Endothelial cell of umbilical vein (primary cell): ENCODE measurements at regions not wholly inside any gene's neighbourhood (a gene's known extent, or its start where the extent isn't known, plus 50 kb on each side); places are given as distances from the start of the nearest gene placed in this dataset.

Experiments
- BruUV-seq: library from RNA; stranded (reverse); fragments of 400-500 nt; replicated peaks from 2 replicates; lab custom pipeline; 2021; lab: Mats Ljungman, UMichigan
- CTCF ChIA-PET: fragments of 300-600, 350-600 bp; sonication (Branson Sonifier 250); formaldehyde crosslinking; loops from one replicate; lab custom pipeline; 2021; ENCODE audit warnings: antibody characterized with exemption, inconsistent platforms; lab: Charles Lee
- POLR2A ChIA-PET: fragments of 300-600, 350-600 bp; sonication (Branson Sonifier 250); formaldehyde crosslinking; loops from one replicate; lab custom pipeline; 2021; ENCODE audit warnings: antibody characterized with exemption, inconsistent platforms; lab: Charles Lee
- DNase-seq: peaks from one replicate; pipeline ENCODE4 v3.0.0-alpha.2; 2011; ENCODE audit warnings: low read depth, low spot score
- FAIRE-seq: peaks from 2 replicates; lab custom pipeline; 2011; peaks lifted over from hg19 to GRCh38; lab: Jason Lieb, UNC
- H2AFZ ChIP-seq: 2 replicates; pipeline ENCODE4 v1.6.0; 2012; ENCODE audit warnings: low read depth, low read length, control low read depth, inconsistent platforms
- H3K27ac ChIP-seq: 2 replicates; pipeline ENCODE4 v1.5.1; 2011; ENCODE audit warnings: low read depth, mild to moderate bottlenecking, control low read depth, low read length, moderate library complexity; ENCODE audit not compliant: insufficient read depth
- H3K27me3 ChIP-seq, 2 experiments: 2 replicates each; pipeline versions ENCODE4 v1.6.0 to v1.6.1; 2011; ENCODE audit warnings: low read length in 2 of 2, mixed read lengths in 1 of 2; ENCODE audit not compliant: control insufficient read depth in 2 of 2, insufficient read depth in 2 of 2
- H3K36me3 ChIP-seq, 2 experiments: 2 replicates in 1 of 2; 3 replicates in 1 of 2; pipeline ENCODE4 v1.5.1; 2011; ENCODE audit warnings: low read length in 2 of 2, mild to moderate bottlenecking in 1 of 2, moderate library complexity in 1 of 2; ENCODE audit not compliant: control insufficient read depth in 2 of 2, insufficient read depth in 2 of 2; ENCODE audit errors: extremely low read depth in 1 of 2
- H3K4me1 ChIP-seq: 3 replicates; pipeline ENCODE4 v1.5.1; 2011; ENCODE audit warnings: mild to moderate bottlenecking, low read length; ENCODE audit not compliant: control insufficient read depth, insufficient read depth; ENCODE audit errors: extremely low read depth
- H3K4me2 ChIP-seq: 2 replicates; pipeline ENCODE4 v1.6.1; 2011; ENCODE audit warnings: low read length, control low read depth, mixed read lengths; ENCODE audit not compliant: insufficient read depth
- H3K4me3 ChIP-seq, 3 experiments: fragments of 200-600 bp in 1 of 3; sonication (generic), shearing (Covaris generic) in 1 of 3; replicated peaks in 1 of 3; 2 replicates each; pipeline ENCODE4 v1.5.1; 2011 to 2016; ENCODE audit warnings: control low read depth in 3 of 3, low read length in 3 of 3, mild to moderate bottlenecking in 2 of 3, inconsistent platforms in 1 of 3, low read depth in 1 of 3, moderate library complexity in 1 of 3; ENCODE audit not compliant: insufficient read depth in 1 of 3
- H3K79me2 ChIP-seq: 2 replicates; pipeline ENCODE4 v1.6.0; 2012; ENCODE audit warnings: low read length, inconsistent platforms; ENCODE audit not compliant: control insufficient read depth, insufficient read depth
- H3K9ac ChIP-seq: replicated peaks from 2 replicates; pipeline ENCODE3; 2011; ENCODE audit warnings: low read length, control low read depth; ENCODE audit not compliant: insufficient read depth; ENCODE audit errors: extremely low read depth
- H3K9me1 ChIP-seq: replicated peaks from 3 replicates; pipeline ENCODE4 v1.6.0; 2011; ENCODE audit warnings: mild to moderate bottlenecking, low read length; ENCODE audit not compliant: control insufficient read depth, insufficient read depth; ENCODE audit errors: extremely low read depth
- H3K9me3 ChIP-seq: replicated peaks from 2 replicates; pipeline ENCODE4 v1.5.1; 2012; ENCODE audit warnings: low read length, inconsistent platforms; ENCODE audit not compliant: control insufficient read depth, insufficient read depth
- H4K20me1 ChIP-seq: replicated peaks from 2 replicates; pipeline ENCODE3; 2011; ENCODE audit warnings: mild to moderate bottlenecking, low read length; ENCODE audit not compliant: control insufficient read depth, insufficient read depth; ENCODE audit errors: extremely low read depth
- CTCF ChIP-seq, 2 donors: IDR thresholded peaks; 1 replicate in 1 of 2; 2 replicates in 1 of 2; pipeline ENCODE4 v1.5.1; 2011; ENCODE audit warnings: low read length in 2 of 2, mild to moderate bottlenecking in 2 of 2, moderate library complexity in 2 of 2, control low read depth in 1 of 2, inconsistent platforms in 1 of 2, low read depth in 1 of 2; ENCODE audit not compliant: insufficient read depth in 1 of 2; ENCODE audit errors: extremely low read depth in 1 of 2
- EZH2 ChIP-seq: IDR thresholded peaks from 2 replicates; pipeline ENCODE4 v1.6.1; 2012; ENCODE audit warnings: borderline replicate concordance, low read depth, mild to moderate bottlenecking, moderate library complexity, low read length, inconsistent platforms; ENCODE audit not compliant: severe bottlenecking
- FOS ChIP-seq: IDR thresholded peaks from 2 replicates; pipeline ENCODE4 v1.6.1; 2011; ENCODE audit warnings: mild to moderate bottlenecking, low read length, moderate library complexity, borderline replicate concordance; ENCODE audit not compliant: insufficient read depth
- GATA2 ChIP-seq: IDR thresholded peaks from 2 replicates; pipeline ENCODE4 v1.7.0; 2011; ENCODE audit warnings: low read depth, mild to moderate bottlenecking, moderate library complexity, mixed read lengths, low read length; ENCODE audit not compliant: insufficient read length, insufficient read depth
- MAX ChIP-seq: IDR thresholded peaks from 2 replicates; pipeline ENCODE4 v1.6.1; 2011; ENCODE audit not compliant: insufficient read depth, insufficient read length
- POLR2A ChIP-seq: IDR thresholded peaks from 2 replicates; pipeline ENCODE4 v1.6.1; 2012; ENCODE audit warnings: low read depth, mild to moderate bottlenecking, control low read depth, low read length
- POLR2AphosphoS5 ChIP-seq: IDR thresholded peaks from 2 replicates; pipeline ENCODE4 v1.6.1; 2012; ENCODE audit warnings: low read depth, mild to moderate bottlenecking, control low read depth, low read length, moderate library complexity; ENCODE audit not compliant: insufficient read depth
- dilution Hi-C: fragments of 300-500 bp; cut with MboI; formaldehyde crosslinking; loops from one replicate; pipeline ENCODE4 v1.15.0; 2019; ENCODE audit warnings: low sequenced_read_pairs; ENCODE audit not compliant: extremely low pct_ligation_motif_present
- intact Hi-C: fragments of 100-400 bp; cut with micrococcal nuclease; formaldehyde crosslinking; loops from one replicate; pipeline ENCODE4 v1.10.0; 2022

- no peaks in the 10 kb centered on the region for H3K79me2 ChIP-seq
- peak overlapping the region; percentile 32 for H3K4me2 ChIP-seq
- TF ChIP-seq POLR2AphosphoS5, result no peak
- no peak for TF ChIP-seq EZH2
- TF ChIP-seq POLR2A, result no peak
- peak; percentile 29 for TF ChIP-seq FOS
- TF ChIP-seq CTCF (IDR thresholded peaks at IDR 0.05; ENCODE audit: extremely low read depth in 1 of 2, insufficient read depth in 1 of 2, low read depth in 1 of 2, low read length in 2 of 2), result no peak
- no peak for TF ChIP-seq GATA2
- H3K36me3 ChIP-seq, result no peaks in the 10 kb centered on the region
- intact Hi-C loops, result no loop called here
- H3K9me1 ChIP-seq, result no peaks in the 10 kb centered on the region
- POLR2A ChIA-PET, result interaction anchor here (0.5 kb wide), 1 partner anchor 26 kb away, joined by 3 read pairs; no protein-coding TSS in a partner anchor
- no peaks in the 10 kb centered on the region for H3K9me3 ChIP-seq
- dilution Hi-C loops, result no loop called here
- H2AFZ ChIP-seq, result no peak overlapping the region
- no peaks in the 10 kb centered on the region for H4K20me1 ChIP-seq
- CTCF ChIA-PET, result interaction anchor here (0.9 kb wide), 1 partner anchor 82 kb away, joined by 3 read pairs; the partner anchor contains the start of gene TAB2
- DNase-seq, result peak; percentile 86
- peaks cover 0 to 2% of the 10 kb centered on the region in 2 experiments for H3K27me3 ChIP-seq
- peaks cover 32% of the 10 kb centered on the region for H3K4me1 ChIP-seq
- H3K27ac ChIP-seq, result no peak overlapping the region
- peak; percentile 93 for FAIRE-seq
- H3K9ac ChIP-seq, result no peak overlapping the region
- no peak overlapping the region for H3K4me3 ChIP-seq
- BruUV-seq, result no TSS peak
Measured at GRCh38 chr6:149235130-149235561, 82.4 kb upstream of the TAB2 start.

GRCh38 chr6:149236589-149236988, 80.9 kb upstream of the TAB2 start:
- dilution Hi-C loops, result no loop called here
- no peaks in the 10 kb centered on the region for H3K79me2 ChIP-seq
- peaks cover 32% of the 10 kb centered on the region for H3K4me1 ChIP-seq
- CTCF ChIA-PET, result interaction anchor here (0.8 kb wide), 1 partner anchor 41 kb away, joined by 3 read pairs; no protein-coding TSS in a partner anchor
- H2AFZ ChIP-seq, result no peak overlapping the region
- no peak overlapping the region for H3K4me3 ChIP-seq
- no peak overlapping the region for H3K9ac ChIP-seq
- intact Hi-C loops, result no loop called here
- no peak for TF ChIP-seq MAX
- no peak for TF ChIP-seq CTCF (IDR thresholded peaks at IDR 0.05; ENCODE audit: extremely low read depth in 1 of 2, insufficient read depth in 1 of 2, low read depth in 1 of 2, low read length in 2 of 2)
- no peaks in the 10 kb centered on the region for H4K20me1 ChIP-seq
- H3K4me2 ChIP-seq, result no peak overlapping the region
- POLR2A ChIA-PET, result no interaction called here
- peaks cover 2% of the 10 kb centered on the region in 2 experiments for H3K27me3 ChIP-seq
- no peaks in the 10 kb centered on the region for H3K36me3 ChIP-seq
- FAIRE-seq (peak; percentile 87), DNase-seq (peak; percentile 74)
- BruUV-seq, result no TSS peak
- H3K9me3 ChIP-seq, result no peaks in the 10 kb centered on the region
- no peaks in the 10 kb centered on the region for H3K9me1 ChIP-seq
- no peak overlapping the region for H3K27ac ChIP-seq
